PC-3 (cell line): ENCODE measurements at regions not wholly inside any gene's neighbourhood (a gene's known extent, or its start where the extent isn't known, plus 50 kb on each side); places are given as distances from the start of the nearest gene placed in this dataset.
"Not testable (repeated sequence)": the region's sequence is repeated elsewhere in the genome, so short reads cannot be mapped to it uniquely, and the experiment has no call there.

Source experiments
- EZH2phosphoT487 ChIP-seq: fragments of 300-600 bp; sonication (generic); IDR thresholded peaks from 2 replicates; pipeline ENCODE4 v1.6.1; 2018; ENCODE audit warnings: mild to moderate bottlenecking, antibody characterized with exemption, low read length, borderline replicate concordance
- TF ChIP-seq, protein P1 (sequence below): fragments of 300-600 bp; sonication (generic); conservative IDR thresholded peaks from 2 replicates; pipeline ENCODE4 v1.5.1; 2017; ENCODE audit warnings: antibody characterized with exemption, low read depth, mild to moderate bottlenecking, low read length

DNA sequence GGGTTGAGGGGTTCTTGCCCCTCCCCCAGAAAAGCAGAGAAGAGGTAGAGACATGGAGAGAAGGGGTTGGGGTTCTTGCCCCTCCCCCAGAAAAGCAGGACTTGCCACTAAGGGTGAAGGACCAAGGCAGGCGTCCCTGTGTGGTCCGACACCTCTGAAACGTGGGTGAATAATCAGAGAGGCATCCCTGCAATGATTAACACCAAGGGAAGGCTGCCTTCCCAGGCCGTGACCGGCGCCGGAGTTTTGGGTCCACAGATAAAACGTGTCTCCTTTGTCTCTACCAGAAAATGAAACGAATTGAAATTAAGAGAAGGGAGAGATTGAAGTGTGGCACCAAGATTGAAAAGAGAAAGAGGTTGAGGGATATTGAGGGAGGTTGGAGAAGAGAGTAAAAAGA lies 778.2 kb downstream of the UQCRFS1 start:
- not testable (repeated sequence) for TF ChIP-seq EZH2phosphoT487
- TF ChIP-seq, protein P1, sequence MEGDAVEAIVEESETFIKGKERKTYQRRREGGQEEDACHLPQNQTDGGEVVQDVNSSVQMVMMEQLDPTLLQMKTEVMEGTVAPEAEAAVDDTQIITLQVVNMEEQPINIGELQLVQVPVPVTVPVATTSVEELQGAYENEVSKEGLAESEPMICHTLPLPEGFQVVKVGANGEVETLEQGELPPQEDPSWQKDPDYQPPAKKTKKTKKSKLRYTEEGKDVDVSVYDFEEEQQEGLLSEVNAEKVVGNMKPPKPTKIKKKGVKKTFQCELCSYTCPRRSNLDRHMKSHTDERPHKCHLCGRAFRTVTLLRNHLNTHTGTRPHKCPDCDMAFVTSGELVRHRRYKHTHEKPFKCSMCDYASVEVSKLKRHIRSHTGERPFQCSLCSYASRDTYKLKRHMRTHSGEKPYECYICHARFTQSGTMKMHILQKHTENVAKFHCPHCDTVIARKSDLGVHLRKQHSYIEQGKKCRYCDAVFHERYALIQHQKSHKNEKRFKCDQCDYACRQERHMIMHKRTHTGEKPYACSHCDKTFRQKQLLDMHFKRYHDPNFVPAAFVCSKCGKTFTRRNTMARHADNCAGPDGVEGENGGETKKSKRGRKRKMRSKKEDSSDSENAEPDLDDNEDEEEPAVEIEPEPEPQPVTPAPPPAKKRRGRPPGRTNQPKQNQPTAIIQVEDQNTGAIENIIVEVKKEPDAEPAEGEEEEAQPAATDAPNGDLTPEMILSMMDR = not testable (repeated sequence)
